ENCODE measurements at regions not wholly inside any gene's neighbourhood (a gene's known extent, or its start where the extent isn't known, plus 50 kb on each side); places are given as distances from the start of the nearest gene placed in this dataset.

- no peak for TF ChIP-seq CTCF (IDR thresholded peaks at IDR 0.05)
- no peak for TF ChIP-seq EP300 (IDR thresholded peaks at IDR 0.05)
- no peak for TF ChIP-seq POLR2A (IDR thresholded peaks at IDR 0.05)
Observed at GRCh38 chr5:84480873-84481637, 96.4 kb upstream of the EDIL3 start.

All from ovary (tissue), 3 donors.